NCI-H2227 treated with DMSO at 0.1 percent for 48 hours (cell line): ENCODE measurements at regions not wholly inside any gene's neighbourhood (a gene's known extent, or its start where the extent isn't known, plus 50 kb on each side); places are given as distances from the start of the nearest gene placed in this dataset.
A peak's percentile ranks its signal among the peaks of the same experiment; 100 is the strongest.
"Not testable (repeated sequence)": the region's sequence is repeated elsewhere in the genome, so short reads cannot be mapped to it uniquely, and the experiment has no call there.

Source experiments
- DNase-seq: peaks from one replicate; lab custom pipeline; 2025; lab: John Stamatoyannopoulos, UW

DNA sequence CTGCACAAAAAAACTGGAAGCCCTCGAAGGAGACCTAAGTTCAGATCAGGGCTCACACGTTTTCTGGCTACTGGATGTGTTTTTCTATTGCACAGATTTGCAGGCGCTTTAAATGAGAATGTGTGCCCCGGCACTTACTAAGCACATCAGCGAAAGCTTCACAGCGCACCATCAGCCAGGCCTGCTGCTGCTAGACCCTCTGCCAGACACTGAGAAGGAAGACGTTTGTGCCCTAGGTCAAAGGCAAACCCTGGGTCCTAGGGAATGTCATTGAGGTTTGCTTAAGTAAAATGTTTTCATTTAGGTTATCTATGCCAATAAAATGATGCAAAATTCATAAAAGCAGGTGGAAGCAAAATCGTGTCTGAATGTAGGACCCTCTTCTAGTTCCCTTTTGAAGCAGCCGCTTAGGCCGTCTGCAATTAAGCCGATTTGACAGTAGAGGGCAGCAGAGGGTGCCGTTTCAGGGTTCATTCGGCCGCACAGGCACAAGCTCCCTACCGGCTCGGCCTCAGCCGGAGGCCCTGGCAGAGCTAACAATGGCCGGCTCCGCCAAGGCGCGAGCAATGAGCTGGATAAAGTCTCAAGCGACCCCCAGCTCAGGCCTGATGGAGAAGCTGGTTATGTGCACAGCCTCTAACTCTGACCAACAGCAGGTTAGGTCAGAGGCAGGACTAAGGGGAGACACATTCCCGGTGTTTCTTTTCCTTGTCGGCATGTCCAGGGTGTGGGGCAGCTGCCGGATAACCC lies 107.2 kb upstream of the FOXA2 start:
- peak; percentile 2 for DNase-seq

DNA sequence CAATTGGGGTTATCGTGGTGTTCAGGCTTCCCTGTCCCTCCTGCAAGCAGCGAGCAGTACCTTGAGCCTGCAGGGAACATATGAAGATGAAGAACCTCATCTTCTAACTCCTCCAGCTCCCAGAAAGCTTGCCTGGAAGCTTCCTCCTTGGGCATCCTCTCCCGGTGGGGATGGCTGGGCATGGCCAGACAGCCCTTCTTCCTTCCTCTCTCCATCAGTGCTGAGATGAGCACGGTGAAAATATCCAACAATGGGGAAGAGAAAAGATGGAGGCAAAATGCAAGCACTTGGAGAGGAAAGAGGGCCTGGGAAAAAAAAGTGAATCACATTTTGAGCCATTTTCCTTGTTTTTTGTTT lies 107.7 kb upstream of the FOXA2 start:
- DNase-seq, result no peak

DNA sequence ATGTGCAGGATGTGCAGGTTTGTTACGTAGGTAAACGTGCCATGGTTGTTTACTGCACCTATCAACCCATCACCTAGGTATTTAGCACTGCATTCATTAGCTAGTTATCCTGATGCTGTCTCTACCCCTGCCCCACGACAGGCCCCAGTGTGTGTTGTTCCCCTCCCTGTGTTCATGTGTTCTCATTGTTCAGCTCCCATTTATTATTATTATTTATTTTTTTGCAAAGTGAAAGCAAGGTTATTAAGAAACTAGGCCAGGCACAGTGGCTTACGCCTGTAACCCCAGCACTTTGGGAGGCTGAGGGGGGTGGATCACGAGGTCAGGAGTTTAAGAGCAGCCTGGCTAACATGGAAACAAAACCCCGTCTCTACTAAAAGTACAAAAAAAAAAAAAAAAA lies 108.2 kb upstream of the FOXA2 start:
- DNase-seq, result not testable (repeated sequence)

DNA sequence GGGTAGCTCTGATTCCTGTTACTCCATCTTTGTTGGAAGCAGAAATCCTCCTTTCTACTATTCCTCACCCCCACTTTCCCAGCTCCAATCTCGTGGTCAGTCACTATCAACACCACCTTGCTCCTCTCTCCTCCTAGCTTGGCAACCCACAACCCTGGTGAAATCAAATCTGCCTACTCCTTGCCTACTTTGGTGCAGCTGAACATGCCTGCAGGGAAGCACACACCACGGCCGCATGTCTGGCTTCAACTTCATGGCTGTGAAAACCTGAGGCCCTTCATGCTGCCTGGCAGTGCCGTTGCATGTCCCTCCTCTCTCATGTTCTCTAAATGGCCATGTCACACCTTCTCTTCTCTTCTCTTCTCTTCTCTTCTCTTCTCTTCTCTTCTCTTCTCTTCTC lies 112.4 kb upstream of the FOXA2 start:
- DNase-seq, result no peak

DNA sequence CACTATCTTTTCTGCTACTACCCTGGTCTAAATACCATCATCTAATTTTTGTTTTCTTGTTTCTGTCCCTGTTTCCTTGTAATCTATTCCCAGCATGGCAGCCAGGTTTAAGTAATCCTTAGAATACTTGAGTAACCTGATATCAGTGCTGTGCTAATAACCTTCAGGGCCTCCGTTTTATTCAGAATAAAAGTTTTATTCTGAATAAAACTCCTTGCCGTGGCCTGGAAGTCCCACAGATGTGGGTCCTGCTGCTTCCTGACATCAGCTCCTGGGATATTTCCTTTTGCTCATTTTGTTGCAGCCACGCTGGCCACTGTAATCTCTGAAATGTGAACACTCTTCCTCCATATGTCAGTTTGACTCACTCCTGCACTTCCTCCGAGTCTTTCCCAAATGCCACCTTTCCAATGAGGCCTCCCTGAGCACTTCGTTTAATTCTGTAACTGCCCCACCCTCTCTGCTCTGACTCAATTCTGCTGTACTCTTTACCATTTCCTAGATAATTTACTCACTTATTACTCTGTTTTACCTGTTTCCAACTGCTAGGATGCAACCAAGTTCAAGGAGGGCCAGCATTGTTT lies 114.0 kb upstream of the FOXA2 start:
- DNase-seq, result no peak

DNA sequence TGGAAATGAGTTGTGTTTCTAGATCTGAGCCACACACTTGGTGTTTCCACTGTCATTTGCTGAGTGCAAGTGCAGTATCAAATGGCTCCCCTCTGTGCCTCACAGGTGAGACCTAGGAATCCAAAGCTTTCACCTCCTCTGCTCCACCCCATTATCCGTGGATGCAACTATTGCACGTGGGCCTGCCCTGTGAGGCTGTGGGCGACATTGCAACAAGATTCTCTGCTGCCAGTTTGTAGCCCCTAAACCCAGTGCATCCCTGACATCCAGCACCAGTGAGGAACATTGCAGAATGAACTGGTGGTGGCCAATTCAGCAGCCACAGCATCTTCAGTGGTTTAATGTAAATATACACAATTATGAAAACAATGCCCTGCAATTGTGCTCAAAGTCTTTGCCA lies 115.0 kb upstream of the FOXA2 start:
- no peak for DNase-seq

DNA sequence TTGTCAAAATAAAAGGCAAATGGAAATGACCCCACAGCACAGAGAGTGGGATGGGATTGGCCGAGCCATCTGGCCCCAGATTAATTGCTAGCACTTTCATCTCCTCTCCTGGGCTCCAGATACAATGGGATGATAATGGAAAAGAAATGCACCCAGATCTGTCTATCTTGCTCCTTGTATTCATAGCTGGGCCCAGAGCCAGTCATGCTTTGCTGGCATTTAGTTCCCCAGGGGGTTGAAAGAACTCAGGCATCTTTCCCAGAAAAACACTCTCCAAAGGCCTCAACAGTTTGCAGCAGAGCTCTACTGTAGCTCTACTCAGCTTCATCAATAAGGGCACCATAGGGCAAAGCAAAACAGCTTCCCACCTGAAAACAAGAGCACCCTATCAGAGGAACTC lies 116.0 kb upstream of the FOXA2 start:
- no peak for DNase-seq

DNA sequence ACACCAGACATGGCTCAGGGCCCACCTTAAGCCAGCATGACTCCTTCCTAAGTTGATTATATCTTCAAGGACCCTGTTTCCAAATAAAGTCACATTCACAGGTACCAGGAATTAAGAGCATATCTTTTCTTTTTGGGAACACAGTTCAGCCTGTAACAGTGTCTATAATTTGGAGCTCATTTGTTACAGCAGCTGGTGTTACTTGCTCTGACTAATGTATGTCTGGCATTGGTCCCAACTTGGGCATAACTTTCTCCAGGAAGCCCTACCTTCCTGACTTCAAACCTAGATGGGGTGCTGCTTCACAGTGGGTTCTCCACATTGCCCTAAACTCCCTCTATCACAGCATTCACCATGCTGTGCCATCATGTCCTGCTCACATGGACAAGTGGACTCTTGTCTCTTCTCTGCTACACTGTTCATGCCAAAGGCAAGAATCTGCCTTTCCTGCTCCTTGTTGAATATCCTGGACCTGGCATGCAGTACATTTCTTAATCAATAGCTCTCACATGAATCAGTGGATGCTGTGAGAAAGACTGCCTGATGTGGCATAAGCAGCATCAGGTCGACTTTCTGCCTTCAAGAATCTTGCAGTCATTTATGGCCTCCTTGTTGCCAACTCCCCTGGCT lies 117.4 kb upstream of the FOXA2 start:
- DNase-seq, result no peak

DNA sequence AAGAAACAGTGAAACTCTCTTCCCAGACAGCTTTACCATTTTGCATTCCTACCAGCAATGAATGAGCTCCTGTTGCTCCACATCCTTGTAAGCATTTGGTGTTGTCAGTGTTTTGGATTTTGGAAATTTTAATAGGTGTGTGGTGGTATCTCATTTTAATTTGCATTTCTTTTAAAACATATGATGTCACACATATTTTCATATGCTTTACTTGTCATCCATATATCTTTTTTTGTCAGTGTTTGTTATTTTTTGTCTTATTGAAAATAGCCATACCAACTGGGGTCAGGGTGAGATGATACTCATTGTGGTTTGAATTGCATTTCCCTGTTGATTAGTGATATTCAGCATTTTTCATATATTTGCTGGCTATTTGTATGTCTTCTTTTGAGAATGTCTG lies 119.5 kb upstream of the FOXA2 start:
- no peak for DNase-seq

DNA sequence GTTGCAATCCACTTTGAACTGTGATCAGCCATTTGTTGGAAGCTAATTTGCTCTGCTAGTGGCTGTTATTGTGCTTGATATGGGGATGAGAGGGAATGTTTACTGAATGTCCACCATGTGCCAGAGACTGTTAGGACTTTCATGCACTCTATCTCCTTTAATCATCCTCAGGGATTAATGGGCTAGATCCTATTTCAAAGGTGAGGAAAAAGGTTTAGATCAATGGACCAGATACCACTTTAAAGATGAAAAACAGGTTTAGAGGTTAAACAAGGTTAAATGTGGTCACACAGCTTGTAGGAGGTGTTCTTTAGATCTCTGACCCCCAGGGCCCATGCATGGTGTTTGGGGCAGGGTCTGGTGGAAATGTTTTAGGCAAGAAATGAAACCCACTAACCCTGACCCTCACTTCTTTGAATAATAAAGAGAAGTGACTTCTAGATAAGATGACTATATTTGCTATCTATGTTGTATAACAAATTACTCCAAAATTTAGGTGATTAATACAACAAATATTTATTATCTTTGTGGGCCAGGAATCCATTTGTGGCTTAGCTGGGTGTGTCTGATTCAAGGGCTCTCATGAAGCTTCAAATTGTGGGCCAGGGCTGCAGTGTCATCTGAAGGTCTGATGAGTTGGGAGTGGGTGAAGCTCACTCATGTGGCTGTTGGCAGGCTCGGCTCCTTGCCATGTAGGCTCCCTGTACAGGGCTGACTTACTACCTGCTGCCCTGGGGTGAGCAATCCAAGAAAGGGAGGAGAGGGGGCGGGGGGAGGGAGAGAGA lies 127.8 kb upstream of the FOXA2 start:
- no peak for DNase-seq

DNA sequence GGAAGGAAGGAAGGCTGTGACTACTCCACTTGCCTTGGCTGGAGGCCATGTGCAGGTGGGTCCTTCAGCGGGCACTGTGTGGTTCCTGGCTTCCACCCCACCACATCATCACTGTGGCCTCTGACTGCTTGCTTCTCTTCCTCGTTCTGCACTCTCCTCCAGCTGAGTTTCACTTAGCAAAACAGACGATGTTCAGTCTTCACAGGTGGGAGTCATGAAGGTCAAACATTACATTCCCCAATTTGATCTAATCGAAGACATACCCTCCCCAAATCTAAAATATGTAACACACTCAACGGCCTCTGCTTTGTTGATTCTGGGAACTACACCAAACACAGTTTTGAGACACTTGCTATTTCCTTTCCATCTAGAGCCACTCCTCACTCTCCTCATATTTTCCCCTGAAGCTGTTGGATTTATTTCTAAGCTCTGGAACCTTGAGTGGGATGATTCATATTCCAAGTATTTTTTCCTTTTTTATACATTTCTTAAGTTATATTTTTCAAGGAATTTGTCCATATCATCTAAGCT lies 132.5 kb upstream of the FOXA2 start:
- no peak for DNase-seq

DNA sequence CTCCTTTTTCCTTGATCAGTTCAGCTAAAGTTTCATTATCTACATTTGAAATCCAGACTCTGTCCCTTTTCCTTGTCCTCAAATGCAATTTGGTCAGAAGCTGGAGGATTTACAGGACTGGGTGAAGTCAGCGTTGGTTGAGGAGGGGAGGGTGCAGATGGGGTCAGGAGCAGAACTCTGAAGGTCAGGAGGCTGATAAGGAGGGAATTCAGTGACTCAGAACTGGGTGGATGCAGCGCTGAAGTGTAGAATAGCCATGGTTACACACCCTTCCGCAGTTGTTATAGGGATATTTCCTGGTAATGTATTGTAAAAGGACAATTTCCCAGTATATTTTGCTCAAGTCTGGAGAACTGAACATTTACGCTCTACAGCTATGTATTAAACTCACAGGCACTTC lies 133.1 kb upstream of the FOXA2 start:
- no peak for DNase-seq

DNA sequence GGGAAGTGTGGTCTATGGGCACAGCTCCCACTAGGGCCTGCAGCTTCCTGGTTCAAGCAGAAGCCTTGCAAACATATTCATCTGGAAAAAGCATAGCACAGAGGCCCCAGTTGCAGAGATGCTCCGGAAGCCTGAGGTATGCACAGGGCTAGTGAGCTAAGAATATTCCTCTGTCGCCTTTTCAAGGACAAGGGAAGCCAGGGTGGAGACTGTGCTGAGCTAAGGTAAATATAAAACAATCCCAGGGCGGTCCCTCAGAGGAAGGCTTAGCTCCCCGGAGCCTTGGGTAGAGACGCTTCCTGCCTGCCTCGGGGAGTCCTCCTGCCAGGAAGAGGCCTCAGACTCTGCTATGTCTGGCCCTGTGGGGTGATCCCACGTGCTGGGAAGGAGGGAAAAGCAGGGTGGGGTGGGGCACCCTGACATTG lies 134.8 kb upstream of the FOXA2 start:
- DNase-seq, result no peak

DNA sequence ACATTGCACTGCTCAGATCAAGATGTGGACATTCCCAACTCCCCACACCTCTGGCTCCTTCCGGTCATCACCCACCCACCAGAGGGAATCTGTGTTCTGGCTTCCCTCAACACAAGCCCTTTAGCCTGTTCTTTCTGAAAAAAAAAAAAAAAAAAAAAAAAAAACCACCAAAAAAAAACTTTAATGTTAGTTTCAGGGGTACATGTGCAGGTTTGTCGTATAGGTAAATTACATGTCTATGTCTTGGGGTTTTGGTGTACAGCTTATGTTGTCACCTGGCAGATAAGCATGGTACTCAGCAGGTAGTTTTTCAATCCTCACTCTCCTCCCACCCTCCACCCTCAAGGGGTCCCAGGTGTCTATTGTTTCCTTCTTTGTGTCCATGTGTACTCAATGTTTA lies 135.8 kb upstream of the FOXA2 start:
- DNase-seq, result no peak

DNA sequence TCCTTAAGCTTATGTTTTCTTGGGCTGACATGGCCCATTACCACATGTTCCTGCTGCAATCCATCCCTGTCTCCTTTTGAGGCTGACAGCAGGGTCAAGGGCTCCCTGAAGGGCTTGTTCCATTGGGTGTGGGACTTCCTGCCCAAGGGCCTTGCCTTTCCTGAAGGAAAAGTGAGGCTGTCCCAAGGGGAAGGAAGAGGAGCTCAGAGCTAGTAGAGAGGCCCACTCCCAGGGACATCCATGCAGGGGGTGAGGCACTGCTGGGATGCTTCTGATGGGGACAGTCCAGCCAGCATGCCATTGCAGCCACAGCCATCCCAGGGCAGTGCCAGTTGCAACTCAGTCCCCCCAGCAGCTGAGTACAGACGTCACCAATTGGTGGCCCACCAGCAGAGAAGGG lies 138.4 kb upstream of the FOXA2 start:
- DNase-seq, result no peak

DNA sequence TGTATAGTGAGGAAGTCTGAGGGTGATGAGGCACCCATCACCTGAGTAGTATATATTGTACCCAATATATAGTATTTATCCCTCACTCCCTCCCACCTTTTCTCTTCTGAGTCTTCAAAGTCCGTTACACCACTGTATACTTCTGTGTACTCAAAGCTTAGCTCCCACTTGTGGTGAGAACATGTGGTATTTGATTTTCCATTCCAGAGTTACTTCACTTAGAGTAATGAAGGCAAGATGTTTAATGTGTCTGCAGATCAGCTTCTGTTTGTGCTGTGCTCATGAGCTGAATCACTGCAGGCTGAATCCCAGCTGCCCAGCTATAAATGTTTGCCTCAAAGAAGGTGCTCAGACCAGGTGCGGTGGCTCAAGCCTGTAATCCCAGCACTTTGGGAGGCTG lies 139.3 kb upstream of the FOXA2 start:
- no peak for DNase-seq

DNA sequence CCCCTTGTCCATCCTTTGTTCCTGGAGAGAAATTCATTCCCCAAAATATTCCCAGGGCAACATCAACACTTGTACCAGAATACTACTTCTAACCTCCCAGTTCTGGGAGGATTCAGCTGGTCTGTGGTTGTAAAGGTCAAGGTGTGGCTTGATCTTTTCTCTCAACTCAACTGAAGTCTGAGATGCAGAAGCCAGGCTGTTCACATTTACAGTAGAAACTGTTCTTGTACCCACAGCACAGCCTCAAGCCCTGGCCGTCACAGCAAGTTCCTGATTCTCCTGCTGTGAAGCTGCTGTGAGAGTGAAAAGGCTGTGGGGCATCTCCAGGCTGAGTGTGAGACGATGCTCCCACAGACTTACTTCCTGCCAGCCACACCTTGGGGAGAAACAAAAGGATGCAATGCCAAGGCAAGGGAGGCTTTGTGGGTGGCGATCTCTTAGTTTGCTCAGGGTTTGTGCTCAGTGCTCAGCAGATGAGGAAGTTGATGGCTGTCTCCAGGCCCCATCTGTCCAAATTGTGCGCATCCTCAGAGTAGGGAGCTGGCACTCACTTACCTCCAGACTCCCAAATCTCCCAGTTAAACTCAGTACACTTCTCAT lies 143.9 kb upstream of the FOXA2 start:
- DNase-seq, result no peak

DNA sequence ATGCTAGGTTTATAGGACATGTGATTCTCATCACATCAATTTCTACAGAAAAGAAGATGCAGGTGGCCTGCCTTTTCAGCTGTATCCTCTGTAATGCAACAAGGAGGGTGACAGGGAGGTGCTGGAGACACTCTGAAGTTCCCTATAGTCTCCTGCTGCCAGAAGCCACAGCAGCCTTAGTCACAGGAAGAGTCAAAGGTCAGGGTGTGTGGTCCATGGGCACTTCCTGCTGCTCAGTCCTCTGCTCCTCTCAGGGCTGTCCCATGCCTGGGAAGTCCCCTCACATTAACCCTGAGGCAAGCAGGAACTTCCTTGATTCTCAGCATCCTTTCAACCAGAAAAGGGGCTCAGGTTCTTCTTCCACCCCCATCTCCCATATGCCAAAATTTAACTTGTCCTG lies 144.8 kb upstream of the FOXA2 start:
- DNase-seq, result no peak

DNA sequence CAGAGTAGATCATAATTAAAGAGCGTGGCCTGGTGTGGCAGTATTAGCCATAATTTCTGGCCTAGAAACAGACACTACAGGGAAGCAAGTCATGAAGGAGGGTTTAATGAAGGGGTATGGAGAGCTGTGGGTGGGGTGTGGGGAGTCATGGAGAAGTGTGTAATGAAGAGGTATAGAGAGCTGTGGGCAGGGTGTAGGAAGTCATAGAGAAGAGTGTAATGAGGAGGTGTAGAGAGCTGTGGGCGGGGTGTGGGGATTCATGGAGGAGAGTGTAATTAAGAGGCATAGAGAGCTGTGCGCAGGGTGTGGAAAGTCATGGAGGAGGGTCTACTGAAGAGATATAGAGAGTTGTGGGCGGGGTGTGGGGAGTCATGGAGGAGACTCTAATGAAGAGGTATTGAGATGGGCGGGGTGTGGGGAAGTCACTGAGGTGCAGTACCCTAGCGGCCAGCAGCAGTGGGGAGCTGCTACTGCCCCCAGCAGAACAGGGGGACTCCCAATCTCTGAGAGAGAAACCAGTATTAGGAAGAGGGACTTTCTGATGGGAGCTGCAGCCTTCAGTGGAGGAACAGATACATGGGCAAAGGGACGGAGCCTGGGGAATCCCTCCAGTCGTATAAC lies 145.4 kb upstream of the FOXA2 start:
- no peak for DNase-seq

DNA sequence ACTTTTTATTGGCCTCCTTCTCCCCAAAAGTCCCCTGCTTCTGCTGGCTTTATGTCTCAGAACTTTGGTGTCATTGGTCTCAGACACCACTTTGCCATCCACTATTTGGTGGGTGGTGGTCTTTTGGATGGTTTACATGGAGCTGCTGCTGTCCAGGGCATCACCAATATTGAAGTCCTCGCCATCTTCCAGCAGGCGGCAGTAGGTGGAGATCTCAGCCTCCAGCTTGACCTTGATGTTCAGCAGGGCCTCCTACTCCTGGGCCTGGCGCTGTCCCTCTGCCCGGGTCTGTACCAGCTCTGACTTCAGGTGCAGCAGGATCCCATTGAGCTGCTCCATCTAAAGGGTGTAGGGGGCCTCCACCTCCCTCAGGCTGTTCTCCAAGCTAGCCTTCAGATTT lies 148.4 kb upstream of the FOXA2 start:
- DNase-seq, result no peak

DNA sequence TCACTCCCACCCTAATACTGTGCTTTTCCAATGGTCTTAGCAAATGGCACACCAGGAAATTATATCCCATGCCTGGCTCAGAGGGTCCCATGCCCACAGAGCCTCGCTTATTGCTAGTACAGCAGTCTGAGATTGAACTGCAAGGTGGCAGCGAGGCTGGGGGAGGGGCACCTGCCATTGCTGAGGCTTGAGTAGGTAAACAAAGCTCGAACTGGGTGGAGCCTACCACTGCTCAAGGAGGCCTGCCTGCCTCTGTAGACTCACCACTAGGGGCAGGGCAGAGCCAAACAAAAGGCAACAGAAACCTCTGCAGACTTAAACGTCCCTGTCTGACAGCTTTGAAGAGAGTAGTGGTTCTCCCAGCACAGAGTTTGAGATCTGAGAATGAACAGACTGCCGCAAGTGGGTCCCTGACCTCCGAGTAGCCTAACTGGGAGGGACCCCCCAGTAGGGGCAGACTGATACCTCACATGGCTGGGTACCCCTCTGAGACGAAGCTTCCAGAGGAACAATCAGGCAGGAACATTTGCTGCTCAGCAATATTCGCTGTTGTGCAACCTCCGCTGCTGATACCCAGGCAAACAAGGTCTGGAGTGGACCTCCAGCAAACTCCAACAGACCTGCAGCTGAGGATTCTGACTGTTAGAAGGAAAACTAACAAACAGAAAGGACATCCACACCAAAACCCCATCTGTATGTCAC lies 150.7 kb upstream of the FOXA2 start:
- DNase-seq, result not testable (repeated sequence)
